Right forelimb (tissue), 1 donor: ENCODE measurements at regions not wholly inside any gene's neighbourhood (a gene's known extent, or its start where the extent isn't known, plus 50 kb on each side); places are given as distances from the start of the nearest gene placed in this dataset.

Experiments
- DNase-seq: peaks from one replicate; pipeline ENCODE4 v3.0.0-alpha.2; 2018

- no peak for DNase-seq
Measured at GRCh38 chr11:11038352-11038751, 180.5 kb upstream of the ZBED5 start.

GRCh38 chr11:11036848-11037732 lies 179.2 kb upstream of the ZBED5 start:
- DNase-seq, result no peak

GRCh38 chr11:11036185-11036847 lies 178.5 kb upstream of the ZBED5 start:
- no peak for DNase-seq

GRCh38 chr11:11035331-11035730 lies 177.5 kb upstream of the ZBED5 start:
- DNase-seq, result no peak

DNA sequence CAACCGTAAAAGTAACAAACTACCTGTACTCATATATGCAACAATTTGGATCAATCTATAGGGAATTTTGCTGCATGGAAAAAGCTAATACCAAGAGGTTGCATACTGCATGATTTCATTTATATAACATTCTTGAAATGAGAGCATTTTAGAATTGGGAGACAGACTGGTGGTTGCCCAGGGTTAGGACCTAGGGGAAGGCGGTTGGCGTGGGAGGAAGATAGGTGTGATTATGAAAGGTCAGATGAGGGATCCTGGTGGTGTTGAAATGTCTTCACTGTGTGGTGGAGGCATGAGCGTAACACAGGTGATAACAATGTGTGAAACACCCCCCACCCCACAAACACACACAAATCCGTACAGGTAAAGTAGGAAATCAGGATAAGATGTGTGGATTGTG lies 176.6 kb upstream of the ZBED5 start:
- DNase-seq, result no peak

DNA sequence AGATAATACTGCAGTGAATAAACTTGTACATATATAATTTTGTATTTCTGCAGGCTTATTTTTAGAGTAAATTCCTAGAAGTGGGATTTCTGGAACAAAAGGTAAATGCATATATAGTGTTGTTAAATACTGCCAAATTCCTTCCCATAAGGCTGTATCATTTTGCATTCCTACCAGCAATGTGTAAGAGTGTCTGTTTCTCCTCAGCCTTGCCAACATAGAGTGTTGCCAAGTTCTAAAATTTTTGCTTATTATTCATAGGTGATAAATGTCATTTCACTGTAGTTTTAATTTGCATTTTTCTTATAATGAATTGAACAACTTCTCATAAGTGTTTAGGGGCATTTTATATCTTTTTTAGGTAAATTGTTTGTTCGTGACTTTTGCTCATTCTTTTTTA lies 174.2 kb upstream of the ZBED5 start:
- no peak for DNase-seq

- no peak for DNase-seq
Measured at GRCh38 chr11:11029027-11029426, 171.2 kb upstream of the ZBED5 start.

- peak; percentile 60 for DNase-seq
Measured at GRCh38 chr11:11028017-11028692, 170.3 kb upstream of the ZBED5 start.

GRCh38 chr11:11027288-11027687 lies 169.4 kb upstream of the ZBED5 start:
- no peak for DNase-seq

GRCh38 chr11:11025087-11025486 lies 167.2 kb upstream of the ZBED5 start:
- no peak for DNase-seq

DNA sequence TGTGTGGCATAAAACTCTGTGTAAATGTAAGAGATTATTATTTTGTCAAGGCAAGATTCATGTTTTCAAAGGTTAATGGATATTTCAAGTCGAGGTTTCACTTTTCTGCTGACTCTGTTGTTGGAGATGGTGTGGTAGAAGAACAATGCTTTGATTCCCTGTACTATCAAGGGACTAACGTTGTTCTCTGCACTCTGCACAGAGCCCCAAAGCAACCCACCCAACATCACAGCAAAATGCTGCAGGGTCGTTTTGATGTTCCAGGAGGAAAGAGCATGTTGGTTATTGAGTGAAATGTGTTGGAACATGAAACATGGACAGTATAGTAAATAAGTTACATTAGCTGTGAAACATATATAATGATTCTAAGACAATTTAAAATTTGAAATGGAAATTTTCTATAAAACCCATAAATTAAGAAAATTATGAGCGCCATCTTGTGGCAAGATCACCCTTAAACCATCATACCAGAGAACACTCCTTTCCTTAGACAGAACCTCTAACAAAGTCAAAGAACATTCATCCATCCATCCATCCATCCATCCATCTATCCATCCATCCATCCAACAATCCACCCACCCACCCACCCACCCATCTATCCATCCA lies 164.4 kb upstream of the ZBED5 start:
- DNase-seq, result no peak

- no peak for DNase-seq
Measured at GRCh38 chr11:11021563-11021962, 163.7 kb upstream of the ZBED5 start.

- no peak for DNase-seq
Measured at GRCh38 chr11:11020747-11021149, 162.9 kb upstream of the ZBED5 start.

DNA sequence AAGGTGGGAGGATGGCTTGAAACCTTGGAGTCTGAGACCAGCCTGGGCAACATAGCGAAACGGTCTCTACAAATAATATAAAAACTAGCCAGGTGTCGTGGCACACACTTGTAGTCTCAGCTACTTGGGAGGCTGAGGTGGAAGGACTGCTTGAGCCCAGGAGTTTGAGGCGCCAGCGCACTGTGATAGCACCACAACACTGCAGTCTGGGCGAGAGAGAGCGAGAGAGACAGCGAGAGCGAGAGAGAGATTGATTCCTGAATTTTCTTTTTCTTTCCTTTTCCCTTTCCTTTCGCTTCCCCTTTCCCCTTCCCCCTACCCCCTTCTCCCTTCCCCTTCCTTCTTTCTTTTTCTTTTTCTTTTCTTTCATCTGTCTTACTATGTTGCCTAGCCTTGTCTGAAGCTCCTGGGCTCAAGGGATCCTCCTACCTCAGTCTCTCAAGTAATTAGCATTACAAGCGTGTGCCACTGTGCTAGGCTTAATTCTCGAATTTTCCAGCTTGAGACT lies 162.4 kb upstream of the ZBED5 start:
- no peak for DNase-seq

GRCh38 chr11:11016943-11017342 lies 159.1 kb upstream of the ZBED5 start:
- no peak for DNase-seq

GRCh38 chr11:11016068-11016467 lies 158.2 kb upstream of the ZBED5 start:
- no peak for DNase-seq

GRCh38 chr11:11011617-11012016 lies 153.8 kb upstream of the ZBED5 start:
- DNase-seq, result no peak

GRCh38 chr11:11010624-11011127 lies 152.8 kb upstream of the ZBED5 start:
- DNase-seq, result no peak

DNA sequence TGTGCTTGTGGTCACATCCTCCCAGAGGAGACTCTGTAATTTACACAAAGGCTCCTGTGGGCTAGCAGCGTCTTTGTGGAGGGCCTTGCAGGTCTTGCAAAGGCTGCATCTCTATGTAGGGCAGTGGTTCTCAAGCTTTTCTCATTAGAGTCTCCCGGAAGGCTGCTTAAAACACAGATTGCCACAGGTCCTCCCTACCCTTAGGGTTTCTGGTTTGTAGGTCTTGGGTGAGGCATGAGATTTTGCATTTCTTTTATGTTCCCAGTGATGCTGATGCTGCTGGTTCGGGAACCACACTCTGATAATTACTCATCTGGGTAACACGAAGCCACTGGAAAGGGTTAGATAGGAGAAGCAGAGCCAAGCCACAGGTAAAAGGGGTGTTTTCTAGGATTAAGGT lies 151.3 kb upstream of the ZBED5 start:
- no peak for DNase-seq

DNA sequence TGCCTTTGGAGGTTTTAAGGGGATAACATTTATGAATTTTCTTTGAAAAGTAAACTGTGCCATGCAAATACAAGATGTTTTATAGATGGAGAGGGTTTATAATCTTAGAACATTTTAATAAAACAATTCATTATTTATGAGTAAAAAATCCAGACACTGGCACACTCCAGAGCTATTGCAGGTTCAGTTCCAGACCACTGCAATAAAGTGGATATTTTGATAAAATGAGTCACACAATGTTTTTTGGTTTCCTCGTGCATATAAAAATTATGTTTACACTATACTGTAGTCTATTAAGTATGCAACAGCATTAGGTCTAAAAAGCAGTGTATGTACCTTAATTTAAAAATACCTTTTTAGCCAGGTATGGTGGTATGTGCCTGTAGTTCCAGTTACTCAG lies 146.2 kb upstream of the ZBED5 start:
- no peak for DNase-seq

- no peak for DNase-seq
Measured at GRCh38 chr11:11003226-11003625, 145.4 kb upstream of the ZBED5 start.

DNA sequence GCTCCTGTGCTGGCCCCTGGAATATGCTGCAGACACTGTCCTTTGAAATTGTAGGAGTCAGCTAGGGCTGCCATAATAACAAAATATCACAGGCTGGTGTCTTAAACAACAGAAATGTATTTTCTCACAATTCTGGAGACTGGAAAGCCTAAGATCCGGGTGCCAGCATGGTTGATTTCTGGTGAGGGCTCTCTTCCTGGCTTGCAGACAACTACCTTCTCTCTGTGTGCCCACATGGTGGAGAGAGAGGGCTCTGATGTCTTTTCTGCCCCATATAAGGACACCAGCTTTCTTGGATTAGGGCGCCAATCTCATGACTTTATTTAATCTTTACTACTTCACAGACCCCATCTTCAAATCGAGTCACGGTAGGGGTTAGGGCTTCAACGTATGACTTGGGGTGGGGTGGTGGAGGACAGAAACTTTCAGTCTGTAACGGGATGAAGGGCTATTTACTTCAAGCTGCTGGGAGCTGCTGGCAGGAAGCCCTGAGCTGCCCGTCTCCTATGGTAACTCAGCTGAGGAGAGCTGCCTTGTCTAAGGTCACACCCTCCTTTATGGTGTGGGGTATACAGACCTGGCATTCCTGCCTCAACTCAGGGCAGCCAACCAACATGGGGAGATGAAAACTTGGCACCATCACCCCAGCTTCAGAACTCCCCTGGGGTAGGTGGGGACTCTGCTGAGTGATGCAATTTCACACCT lies 142.9 kb upstream of the ZBED5 start:
- no peak for DNase-seq
